ENCODE measurements at regions not wholly inside any gene's neighbourhood (a gene's known extent, or its start where the extent isn't known, plus 50 kb on each side); places are given as distances from the start of the nearest gene placed in this dataset.

DNA sequence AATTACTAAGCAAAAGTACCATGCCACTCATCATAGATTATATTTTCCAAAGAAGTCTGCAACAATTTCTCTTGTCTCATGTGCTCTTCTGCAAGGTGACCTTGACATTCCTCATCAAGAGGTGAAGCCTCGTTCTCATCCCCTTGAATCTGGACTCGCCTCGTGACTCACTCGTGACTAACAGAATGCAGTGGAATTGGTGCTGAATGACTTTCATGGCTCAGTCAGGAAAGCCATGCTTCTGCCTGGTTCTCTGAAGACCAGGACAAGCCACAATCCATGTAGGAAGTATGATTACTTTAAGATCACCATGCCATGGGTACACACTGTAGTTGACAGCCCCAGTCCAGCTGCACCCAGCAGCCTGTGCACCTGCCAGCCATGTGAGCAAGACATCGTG, 335.8 kb downstream of the GADD45G start:
- H4K20me1 ChIP-seq (replicated peaks; ENCODE audit: insufficient read depth) = no peaks in the 10 kb centered on the region
- Mint-ChIP-seq H3K27ac (no peak overlapping the region), H3K36me3 (ENCODE audit: low read depth) (no peaks in the 10 kb centered on the region), H3K4me3 (no peak overlapping the region), H3K9me3 (no peaks in the 10 kb centered on the region), H3K4me1 (no peaks in the 10 kb centered on the region; the same call in 2 of the 3 replicates), H3K27me3 (ENCODE audit: insufficient read depth, low read depth, poor library complexity) (peaks cover 6% of the 10 kb centered on the region)
- DNase-seq (ENCODE audit: low spot score) (no peak), ATAC-seq (no peak)
- H3K79me2 ChIP-seq (replicated peaks; ENCODE audit: insufficient read depth) = no peaks in the 10 kb centered on the region
- no peaks in the 10 kb centered on the region for H3K27me3 ChIP-seq (ENCODE audit: insufficient read depth)
- H3K36me3 ChIP-seq (ENCODE audit: insufficient read depth) = no peaks in the 10 kb centered on the region
- no peak overlapping the region for H3K4me3 ChIP-seq
- no peaks in the 10 kb centered on the region for H3F3A ChIP-seq (replicated peaks; ENCODE audit: low read depth)
- no peak overlapping the region for H3K4me2 ChIP-seq
- TF ChIP-seq JUNB (IDR thresholded peaks at IDR 0.05; ENCODE audit: unreplicated experiment) (no peak), ZNF462 (CRISPR knock-in tag; IDR thresholded peaks at IDR 0.05) (no peak), EZH2phosphoT487 (IDR thresholded peaks at IDR 0.05; ENCODE audit: unreplicated experiment) (no peak), CTCF (conservative IDR thresholded peaks at IDR 0.05; ENCODE audit: low read depth in 2 of 2) (no peak), STAT1 (IDR thresholded peaks at IDR 0.05; ENCODE audit: unreplicated experiment) (no peak), ETS1 (IDR thresholded peaks at IDR 0.05) (no peak), POLR2AphosphoS5 (IDR thresholded peaks at IDR 0.05; ENCODE audit: low read depth) (no peak), NANOG (IDR thresholded peaks at IDR 0.05; ENCODE audit: borderline replicate concordance) (no peak), CREB1 (CRISPR knock-in tag; IDR thresholded peaks at IDR 0.05; ENCODE audit: low read depth) (no peak), REST (IDR thresholded peaks at IDR 0.05; ENCODE audit: unreplicated experiment) (no peak), ZNF331 (CRISPR knock-in tag; IDR thresholded peaks at IDR 0.05; ENCODE audit: low read depth) (no peak), EZH2 (IDR thresholded peaks at IDR 0.05; ENCODE audit: low read depth, unreplicated experiment) (no peak), ZNF114 (CRISPR knock-in tag; IDR thresholded peaks at IDR 0.05) (no peak)
- H3K9me2 ChIP-seq (ENCODE audit: insufficient read depth) = peaks cover 5% of the 10 kb centered on the region; the same call in 1 of the 2 replicates
- H2AFZ ChIP-seq = no peak overlapping the region
- H3K27ac ChIP-seq (ENCODE audit: low read depth) = no peak overlapping the region
- no peaks in the 10 kb centered on the region for H3K4me1 ChIP-seq (ENCODE audit: insufficient read depth)

Data from GM23338 (cell line).